ENCODE measurements at regions not wholly inside any gene's neighbourhood (a gene's known extent, or its start where the extent isn't known, plus 50 kb on each side); places are given as distances from the start of the nearest gene placed in this dataset.

GRCh38 chr7:155999631-156000489 is 187.6 kb upstream of the SHH start:
- H3K36me3 Mint-ChIP-seq (ENCODE audit: low read depth, unreplicated experiment), result peaks cover 1% of the 10 kb centered on the region
- H3K9me3 Mint-ChIP-seq (ENCODE audit: unreplicated experiment), result peaks cover 5% of the 10 kb centered on the region
- no peaks in the 10 kb centered on the region for H3K79me2 ChIP-seq (ENCODE audit: insufficient read depth, low read length)
- H2AFZ ChIP-seq (ENCODE audit: low read depth, low read length), result no peak overlapping the region
- DNase-seq (ENCODE audit: low read depth) (no peak), FAIRE-seq (no peak)
- H3K9me3 ChIP-seq (ENCODE audit: insufficient read depth, low read depth, low read length), result no peaks in the 10 kb centered on the region
- TF ChIP-seq EZH2 (IDR thresholded peaks at IDR 0.05; ENCODE audit: insufficient read depth, low read length) (no peak), CTCF (IDR thresholded peaks at IDR 0.05; ENCODE audit: insufficient read depth, low read depth, low read length) (no peak)
- no peak overlapping the region for H3K4me2 ChIP-seq (ENCODE audit: low read length)
- no peak overlapping the region for H3K4me3 Mint-ChIP-seq (ENCODE audit: unreplicated experiment)
- no peaks in the 10 kb centered on the region for H4K20me1 ChIP-seq (ENCODE audit: insufficient read depth, low read length)
- no peaks in the 10 kb centered on the region for H3K4me1 Mint-ChIP-seq (ENCODE audit: low read depth, unreplicated experiment)
- no peaks in the 10 kb centered on the region for H3K27me3 ChIP-seq (ENCODE audit: insufficient read depth, low read length)
- no peak overlapping the region for H3K27ac Mint-ChIP-seq (ENCODE audit: unreplicated experiment)
- no peaks in the 10 kb centered on the region for H3K4me1 ChIP-seq (ENCODE audit: insufficient read depth, low read length)
- no peak overlapping the region for H3K4me3 ChIP-seq (ENCODE audit: insufficient read depth, low read depth, low read length)
- H3K27ac ChIP-seq (ENCODE audit: low read depth, low read length), result no peak overlapping the region
- no peaks in the 10 kb centered on the region for H3K36me3 ChIP-seq (ENCODE audit: insufficient read depth, low read length)
- H3K27me3 Mint-ChIP-seq (ENCODE audit: low read depth, unreplicated experiment), result peaks cover 51% of the 10 kb centered on the region
- no peak overlapping the region for H3K9ac ChIP-seq (ENCODE audit: low read length)

GRCh38 chr7:155998766-155999630 is 186.7 kb upstream of the SHH start:
- Mint-ChIP-seq H3K27ac (ENCODE audit: unreplicated experiment) (no peak overlapping the region), H3K27me3 (ENCODE audit: low read depth, unreplicated experiment) (peaks cover 60% of the 10 kb centered on the region), H3K4me1 (ENCODE audit: low read depth, unreplicated experiment) (no peaks in the 10 kb centered on the region), H3K36me3 (ENCODE audit: low read depth, unreplicated experiment) (peaks cover 1% of the 10 kb centered on the region), H3K4me3 (ENCODE audit: unreplicated experiment) (no peak overlapping the region), H3K9me3 (ENCODE audit: unreplicated experiment) (peaks cover 5% of the 10 kb centered on the region)
- H3K36me3 ChIP-seq (ENCODE audit: insufficient read depth, low read length), result no peaks in the 10 kb centered on the region
- no peak overlapping the region for H2AFZ ChIP-seq (ENCODE audit: low read depth, low read length)
- no peak overlapping the region for H3K4me2 ChIP-seq (ENCODE audit: low read length)
- H4K20me1 ChIP-seq (ENCODE audit: insufficient read depth, low read length), result no peaks in the 10 kb centered on the region
- no peaks in the 10 kb centered on the region for H3K79me2 ChIP-seq (ENCODE audit: insufficient read depth, low read length)
- H3K4me3 ChIP-seq (ENCODE audit: insufficient read depth, low read depth, low read length), result no peak overlapping the region
- no peaks in the 10 kb centered on the region for H3K27me3 ChIP-seq (ENCODE audit: insufficient read depth, low read length)
- H3K9ac ChIP-seq (ENCODE audit: low read length), result no peak overlapping the region
- TF ChIP-seq EZH2 (IDR thresholded peaks at IDR 0.05; ENCODE audit: insufficient read depth, low read length), result no peak
- no peak for TF ChIP-seq CTCF (IDR thresholded peaks at IDR 0.05; ENCODE audit: insufficient read depth, low read depth, low read length)
- FAIRE-seq, result no peak
- no peaks in the 10 kb centered on the region for H3K4me1 ChIP-seq (ENCODE audit: insufficient read depth, low read length)
- DNase-seq (ENCODE audit: low read depth), result no peak
- no peak overlapping the region for H3K27ac ChIP-seq (ENCODE audit: low read depth, low read length)
- no peaks in the 10 kb centered on the region for H3K9me3 ChIP-seq (ENCODE audit: insufficient read depth, low read depth, low read length)
